Left ventricle myocardium inferior (tissue), 1 donor: ENCODE measurements at regions not wholly inside any gene's neighbourhood (a gene's known extent, or its start where the extent isn't known, plus 50 kb on each side); places are given as distances from the start of the nearest gene placed in this dataset.
"Not testable (repeated sequence)": the region's sequence is repeated elsewhere in the genome, so short reads cannot be mapped to it uniquely, and the experiment has no call there.

Experiments
- DNase-seq: peaks from one replicate; pipeline ENCODE4 v3.0.0-alpha.2; 2020
- H3K27ac ChIP-seq: fragments of 200-600 bp; replicated peaks from 2 replicates; pipeline ENCODE4 v1.8.0; 2021
- H3K27me3 ChIP-seq: fragments of 200-600 bp; 2 replicates; pipeline ENCODE4 v1.8.0; 2021; ENCODE audit warnings: low read depth
- H3K36me3 ChIP-seq: fragments of 200-600 bp; 2 replicates; pipeline ENCODE4 v1.8.0; 2021
- H3K4me1 ChIP-seq: fragments of 200-600 bp; 2 replicates; pipeline ENCODE4 v1.8.0; 2021
- H3K4me3 ChIP-seq: fragments of 200-600 bp; 2 replicates; pipeline ENCODE4 v1.8.0; 2021; ENCODE audit warnings: mild to moderate bottlenecking, moderate library complexity
- H3K9me3 ChIP-seq: fragments of 200-600 bp; replicated peaks from 2 replicates; pipeline ENCODE4 v1.8.0; 2021
- CTCF ChIP-seq: fragments of 200-600 bp; IDR thresholded peaks from 2 replicates; pipeline ENCODE4 v1.8.0; 2021; ENCODE audit warnings: antibody characterized with exemption, mild to moderate bottlenecking, borderline replicate concordance
- intact Hi-C: fragments of 100-400 bp; cut with micrococcal nuclease; formaldehyde crosslinking; loops from one replicate; pipeline ENCODE4 v1.11.0; 2022
- donor health status: DM: no; HTN: yes; CAD: no; lungs with severe emphysema.

- no peak for DNase-seq
- Histone ChIP-seq H3K27ac (no peak overlapping the region), H3K36me3 (no peaks in the 10 kb centered on the region), H3K4me1 (no peaks in the 10 kb centered on the region), H3K27me3 (no peaks in the 10 kb centered on the region), H3K9me3 (peaks cover 4% of the 10 kb centered on the region), H3K4me3 (no peak overlapping the region)
- intact Hi-C loops: no loop called here
- TF ChIP-seq CTCF: no peak
Measured at GRCh38 chr5:163916376-163916775, 411.0 kb downstream of the MAT2B start.

- Histone ChIP-seq H3K36me3 (no peaks in the 10 kb centered on the region), H3K4me3 (no peak overlapping the region), H3K27me3 (no peaks in the 10 kb centered on the region), H3K27ac (no peak overlapping the region), H3K4me1 (no peaks in the 10 kb centered on the region), H3K9me3 (peaks cover 4% of the 10 kb centered on the region)
- intact Hi-C loops: no loop called here
- TF ChIP-seq CTCF: no peak
- DNase-seq: no peak
Measured at GRCh38 chr5:163916861-163917260, 411.4 kb downstream of the MAT2B start.

- no peaks in the 10 kb centered on the region for H3K27me3 ChIP-seq
- TF ChIP-seq CTCF: no peak
- H3K9me3 ChIP-seq: peaks cover 4% of the 10 kb centered on the region
- H3K27ac ChIP-seq: no peak overlapping the region
- no peaks in the 10 kb centered on the region for H3K36me3 ChIP-seq
- intact Hi-C loops: no loop called here
- no peak for DNase-seq
- no peak overlapping the region for H3K4me3 ChIP-seq
- no peaks in the 10 kb centered on the region for H3K4me1 ChIP-seq
Measured at GRCh38 chr5:163917747-163918146, 412.3 kb downstream of the MAT2B start.

GRCh38 chr5:163934990-163935389 lies 429.6 kb downstream of the MAT2B start:
- DNase-seq, H3K27ac ChIP-seq, H3K4me3 ChIP-seq, H3K27me3 ChIP-seq, intact Hi-C loops, H3K36me3 ChIP-seq, H3K4me1 ChIP-seq: not testable (repeated sequence)
- H3K9me3 ChIP-seq: peaks cover 29% of the 10 kb centered on the region

- Histone ChIP-seq H3K36me3 (no peaks in the 10 kb centered on the region), H3K4me1 (no peaks in the 10 kb centered on the region), H3K4me3 (no peak overlapping the region), H3K27me3 (no peaks in the 10 kb centered on the region), H3K9me3 (peaks cover 29% of the 10 kb centered on the region), H3K27ac (no peak overlapping the region)
- intact Hi-C loops: no loop called here
- DNase-seq: no peak
- no peak for TF ChIP-seq CTCF
Measured at GRCh38 chr5:163938595-163938994, 433.2 kb downstream of the MAT2B start.

- Histone ChIP-seq H3K4me1 (no peaks in the 10 kb centered on the region), H3K4me3 (no peak overlapping the region), H3K36me3 (no peaks in the 10 kb centered on the region), H3K27ac (no peak overlapping the region), H3K9me3 (peaks cover 9% of the 10 kb centered on the region), H3K27me3 (no peaks in the 10 kb centered on the region)
- no peak for TF ChIP-seq CTCF
- no peak for DNase-seq
- intact Hi-C loops: no loop called here
Measured at GRCh38 chr5:163941079-163941478, 435.7 kb downstream of the MAT2B start.
